Loucy (cell line): ENCODE measurements at regions not wholly inside any gene's neighbourhood (a gene's known extent, or its start where the extent isn't known, plus 50 kb on each side); places are given as distances from the start of the nearest gene placed in this dataset.

Experiments
- EZH2phosphoT487 ChIP-seq: fragments of 200-600 bp; IDR thresholded peaks from 2 replicates; pipeline ENCODE4 v1.6.1; 2018; ENCODE audit warnings: antibody characterized with exemption, mild to moderate bottlenecking, moderate library complexity, borderline replicate concordance
- TF ChIP-seq, protein P1 (sequence below): fragments of 200-600 bp; sonication (generic); conservative IDR thresholded peaks from 2 replicates; pipeline ENCODE4 v1.5.1; 2014; ENCODE audit warnings: mild to moderate bottlenecking, antibody characterized with exemption, low read length

DNA sequence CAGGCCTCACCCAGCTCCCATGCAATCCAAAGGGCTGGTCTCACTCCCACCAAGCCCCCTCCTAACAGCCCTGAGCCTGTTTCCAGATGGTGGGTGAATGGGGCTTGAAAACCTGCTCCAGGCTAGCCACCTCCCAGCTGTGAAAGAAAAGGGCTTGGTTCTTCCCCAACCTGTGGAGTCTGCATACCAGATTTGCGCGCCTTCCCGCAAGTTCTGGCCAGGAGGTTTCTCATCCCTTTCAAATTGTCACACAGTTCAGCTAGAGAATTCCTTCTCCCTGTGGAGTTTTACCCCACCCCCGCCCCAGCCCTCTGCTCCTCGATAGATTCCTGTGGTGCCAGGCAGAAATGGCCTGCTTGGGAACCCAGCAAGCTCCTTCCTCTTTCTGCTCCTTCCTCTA, 734.6 kb upstream of the FAT3 start:
- TF ChIP-seq, protein P1, sequence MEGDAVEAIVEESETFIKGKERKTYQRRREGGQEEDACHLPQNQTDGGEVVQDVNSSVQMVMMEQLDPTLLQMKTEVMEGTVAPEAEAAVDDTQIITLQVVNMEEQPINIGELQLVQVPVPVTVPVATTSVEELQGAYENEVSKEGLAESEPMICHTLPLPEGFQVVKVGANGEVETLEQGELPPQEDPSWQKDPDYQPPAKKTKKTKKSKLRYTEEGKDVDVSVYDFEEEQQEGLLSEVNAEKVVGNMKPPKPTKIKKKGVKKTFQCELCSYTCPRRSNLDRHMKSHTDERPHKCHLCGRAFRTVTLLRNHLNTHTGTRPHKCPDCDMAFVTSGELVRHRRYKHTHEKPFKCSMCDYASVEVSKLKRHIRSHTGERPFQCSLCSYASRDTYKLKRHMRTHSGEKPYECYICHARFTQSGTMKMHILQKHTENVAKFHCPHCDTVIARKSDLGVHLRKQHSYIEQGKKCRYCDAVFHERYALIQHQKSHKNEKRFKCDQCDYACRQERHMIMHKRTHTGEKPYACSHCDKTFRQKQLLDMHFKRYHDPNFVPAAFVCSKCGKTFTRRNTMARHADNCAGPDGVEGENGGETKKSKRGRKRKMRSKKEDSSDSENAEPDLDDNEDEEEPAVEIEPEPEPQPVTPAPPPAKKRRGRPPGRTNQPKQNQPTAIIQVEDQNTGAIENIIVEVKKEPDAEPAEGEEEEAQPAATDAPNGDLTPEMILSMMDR: no peak
- no peak for TF ChIP-seq EZH2phosphoT487
